Stimulated activated CD4-positive, alpha-beta T cell treated with anti-CD3 and anti-CD28 coated beads, Interleukin-1b, Interleukin-23, amount 100 ng/mL, for 1 hour (primary cell): ENCODE measurements at regions not wholly inside any gene's neighbourhood (a gene's known extent, or its start where the extent isn't known, plus 50 kb on each side); places are given as distances from the start of the nearest gene placed in this dataset.

Experiments
- DNase-seq, 2 donors: peaks; one replicate each; pipeline ENCODE4 v3.0.0-alpha.2; 2020; ENCODE audit warnings: low read depth in 2 of 2

GRCh38 chr2:226396541-226396940, 403.1 kb downstream of the IRS1 start:
- DNase-seq = no peak

- DNase-seq = no peak
Measured at GRCh38 chr2:226387499-226387942, 412.1 kb downstream of the IRS1 start.

GRCh38 chr2:226383461-226383860, 416.2 kb downstream of the IRS1 start:
- no peak for DNase-seq

- DNase-seq = no peak
Measured at GRCh38 chr2:226380679-226381078, 418.9 kb downstream of the IRS1 start.

GRCh38 chr2:226378753-226379705, 420.6 kb downstream of the IRS1 start:
- DNase-seq = no peak

GRCh38 chr2:226376516-226377180, 423.0 kb downstream of the IRS1 start:
- DNase-seq = no peak

GRCh38 chr2:226366920-226367319, 432.7 kb downstream of the IRS1 start:
- no peak for DNase-seq

GRCh38 chr2:226364217-226364616, 435.4 kb downstream of the IRS1 start:
- DNase-seq = no peak

GRCh38 chr2:226362980-226363379, 436.6 kb downstream of the IRS1 start:
- no peak for DNase-seq

GRCh38 chr2:226360658-226361057, 439.0 kb downstream of the IRS1 start:
- DNase-seq = no peak

- DNase-seq = no peak
Measured at GRCh38 chr2:226358688-226359087, 440.9 kb downstream of the IRS1 start.

GRCh38 chr2:226357816-226358215, 441.8 kb downstream of the IRS1 start:
- no peak for DNase-seq

GRCh38 chr2:226355600-226355999, 444.0 kb downstream of the IRS1 start:
- DNase-seq = no peak

- DNase-seq = no peak
Measured at GRCh38 chr2:226354434-226354833, 445.2 kb downstream of the IRS1 start.

- DNase-seq = no peak
Measured at GRCh38 chr2:226352941-226353560, 446.6 kb downstream of the IRS1 start.

- no peak for DNase-seq
Measured at GRCh38 chr2:226351711-226352110, 447.9 kb downstream of the IRS1 start.

- DNase-seq = no peak
Measured at GRCh38 chr2:226339616-226340015, 460.0 kb downstream of the IRS1 start.

- DNase-seq = no peak
Measured at GRCh38 chr2:226338825-226339224, 460.8 kb downstream of the IRS1 start.

- no peak for DNase-seq
Measured at GRCh38 chr2:226337941-226338600, 461.5 kb downstream of the IRS1 start.

- no peak for DNase-seq
Measured at GRCh38 chr2:226336283-226336682, 463.3 kb downstream of the IRS1 start.

GRCh38 chr2:226334981-226335720, 464.5 kb downstream of the IRS1 start:
- no peak for DNase-seq
